CD14-positive monocyte (primary cell): ENCODE measurements at regions not wholly inside any gene's neighbourhood (a gene's known extent, or its start where the extent isn't known, plus 50 kb on each side); places are given as distances from the start of the nearest gene placed in this dataset.
"Not testable (repeated sequence)": the region's sequence is repeated elsewhere in the genome, so short reads cannot be mapped to it uniquely, and the experiment has no call there.

Source experiments
- DNase-seq, 3 donors: peaks; one replicate each; pipeline ENCODE4 v3.0.0-alpha.2; 2011 to 2022
- H2AFZ ChIP-seq: 2 replicates; pipeline ENCODE4 v1.6.0; 2012; ENCODE audit warnings: mild to moderate bottlenecking, low read depth, low read length, inconsistent platforms; ENCODE audit not compliant: insufficient read depth, poor library complexity, severe bottlenecking
- H3K27ac ChIP-seq, 2 donors: 1 replicate in 1 of 2; 2 replicates in 1 of 2; pipeline ENCODE4 v1.5.1; 2012 to 2013; ENCODE audit warnings: low read length in 2 of 2, control low read depth in 1 of 2, inconsistent platforms in 1 of 2, low read depth in 1 of 2, mild to moderate bottlenecking in 1 of 2
- H3K27me3 ChIP-seq, 2 donors: one replicate each; pipeline versions ENCODE4 v1.6.0 to v1.6.1; 2011 to 2013; ENCODE audit warnings: low read length in 2 of 2; ENCODE audit not compliant: control insufficient read depth in 2 of 2, insufficient read depth in 2 of 2
- H3K36me3 ChIP-seq, 2 donors: replicated peaks in 1 of 2; 1 replicate in 1 of 2; 2 replicates in 1 of 2; pipeline versions ENCODE4 v1.5.1 to v1.6.1; 2012 to 2013; ENCODE audit warnings: low read length in 2 of 2, control low read depth in 1 of 2, inconsistent platforms in 1 of 2, mild to moderate bottlenecking in 1 of 2; ENCODE audit not compliant: insufficient read depth in 2 of 2, control insufficient read depth in 1 of 2
- H3K4me1 ChIP-seq, 2 donors: 1 replicate in 1 of 2; 2 replicates in 1 of 2; pipeline versions ENCODE4 v1.5.1 to v1.6.1; 2012 to 2013; ENCODE audit warnings: low read length in 2 of 2, control low read depth in 1 of 2, inconsistent platforms in 1 of 2, mild to moderate bottlenecking in 1 of 2, moderate library complexity in 1 of 2; ENCODE audit not compliant: insufficient read depth in 2 of 2, control insufficient read depth in 1 of 2
- H3K4me2 ChIP-seq: replicated peaks from 2 replicates; pipeline ENCODE3; 2012; ENCODE audit warnings: low read length, moderate library complexity, mild to moderate bottlenecking; ENCODE audit not compliant: poor library complexity, severe bottlenecking; ENCODE audit errors: extremely low read depth
- H3K4me3 ChIP-seq, 3 experiments: fragments of 200-600 bp in 1 of 3; sonication (generic) in 1 of 3; replicated peaks in 1 of 3; 1 replicate in 2 of 3; 2 replicates in 1 of 3; pipeline ENCODE4 v1.5.1; 2011 to 2013; ENCODE audit warnings: low read length in 3 of 3, mild to moderate bottlenecking in 3 of 3, control low read depth in 2 of 3, low read depth in 2 of 3, inconsistent platforms in 1 of 3, moderate library complexity in 1 of 3
- H3K79me2 ChIP-seq: 2 replicates; pipeline ENCODE4 v1.6.0; 2012; ENCODE audit warnings: mild to moderate bottlenecking, control low read depth, inconsistent platforms, low read length, moderate library complexity; ENCODE audit not compliant: insufficient read depth
- H3K9ac ChIP-seq: 2 replicates; pipeline ENCODE4 v1.6.0; 2017; ENCODE audit warnings: low read length, mild to moderate bottlenecking; ENCODE audit not compliant: insufficient read depth, poor library complexity, severe bottlenecking
- H3K9me3 ChIP-seq, 2 donors: replicated peaks in 1 of 2; 1 replicate in 1 of 2; 2 replicates in 1 of 2; pipeline versions ENCODE4 v1.5.1 to v1.6.1; 2012 to 2013; ENCODE audit warnings: low read length in 2 of 2, control low read depth in 1 of 2; ENCODE audit not compliant: control insufficient read depth in 1 of 2, insufficient read depth in 1 of 2
- H4K20me1 ChIP-seq: 2 replicates; pipeline ENCODE4 v1.6.0; 2012; ENCODE audit warnings: mild to moderate bottlenecking, low read length, control low read depth, moderate library complexity; ENCODE audit not compliant: insufficient read depth
- H3K27ac Mint-ChIP-seq, 7 donors: one replicate each; pipeline ENCODE4 v1.8.0; 2020; ENCODE audit warnings: mild to moderate bottlenecking in 7 of 7, mixed read lengths in 7 of 7, moderate library complexity in 6 of 7, inconsistent platforms in 2 of 7
- H3K27me3 Mint-ChIP-seq, 3 donors: one replicate each; pipeline ENCODE4 v1.8.0; 2021 to 2022; ENCODE audit warnings: low read depth in 3 of 3, mild to moderate bottlenecking in 3 of 3, mixed read lengths in 3 of 3, moderate library complexity in 3 of 3, inconsistent platforms in 1 of 3
- H3K36me3 Mint-ChIP-seq, 2 donors: one replicate each; pipeline ENCODE4 v1.8.0; 2020; ENCODE audit warnings: mixed read lengths in 2 of 2, inconsistent platforms in 1 of 2, mild to moderate bottlenecking in 1 of 2
- H3K4me1 Mint-ChIP-seq: one replicate; pipeline ENCODE4 v1.8.0; 2020; ENCODE audit warnings: mild to moderate bottlenecking, mixed read lengths
- H3K4me3 Mint-ChIP-seq, 2 donors: one replicate each; pipeline ENCODE4 v1.8.0; 2020; ENCODE audit warnings: mild to moderate bottlenecking in 2 of 2, mixed read lengths in 2 of 2, moderate library complexity in 1 of 2
- H3K9me3 Mint-ChIP-seq, 7 donors: one replicate each; pipeline ENCODE4 v1.8.0; 2020 to 2022; ENCODE audit warnings: mixed read lengths in 7 of 7, mild to moderate bottlenecking in 6 of 7, moderate library complexity in 6 of 7, inconsistent platforms in 2 of 7
- WGBS: methylation state at CpG from one replicate; pipeline ENCODE4 v1.1.5; 2013; ENCODE audit warnings: missing lambda C conversion rate; ENCODE audit not compliant: insufficient coverage; 5-methylcytosine and 5-hydroxymethylcytosine counted together
- intact Hi-C, 2 donors: fragments of 100-400 bp; cut with micrococcal nuclease; formaldehyde crosslinking; loops; one replicate each; pipeline versions ENCODE4 v1.15.0 to v1.15.1; 2023
- TF ChIP-seq, protein P1 (sequence below): fragments of 200-600 bp; IDR thresholded peaks from one replicate; pipeline ENCODE4 v1.8.0; 2022; ENCODE audit warnings: antibody characterized with exemption, mild to moderate bottlenecking

GRCh38 chr17:31677036-31677435, 182.0 kb downstream of the COPRS start:
- Mint-ChIP-seq H3K9me3 (peaks cover 0 to 6% (median 0%) of the 10 kb centered on the region in 7 donors), H3K36me3 (no peaks in the 10 kb centered on the region), H3K4me3 (no peak overlapping the region), H3K27me3 (peaks cover 9 to 26% (median 12%) of the 10 kb centered on the region in 3 donors), H3K4me1 (peaks cover 12% of the 10 kb centered on the region), H3K27ac (peak overlapping the region in 1 of 7 donors; percentile 17)
- no peak overlapping the region for H3K27ac ChIP-seq
- H3K79me2 ChIP-seq: no peaks in the 10 kb centered on the region
- TF ChIP-seq, protein P1, sequence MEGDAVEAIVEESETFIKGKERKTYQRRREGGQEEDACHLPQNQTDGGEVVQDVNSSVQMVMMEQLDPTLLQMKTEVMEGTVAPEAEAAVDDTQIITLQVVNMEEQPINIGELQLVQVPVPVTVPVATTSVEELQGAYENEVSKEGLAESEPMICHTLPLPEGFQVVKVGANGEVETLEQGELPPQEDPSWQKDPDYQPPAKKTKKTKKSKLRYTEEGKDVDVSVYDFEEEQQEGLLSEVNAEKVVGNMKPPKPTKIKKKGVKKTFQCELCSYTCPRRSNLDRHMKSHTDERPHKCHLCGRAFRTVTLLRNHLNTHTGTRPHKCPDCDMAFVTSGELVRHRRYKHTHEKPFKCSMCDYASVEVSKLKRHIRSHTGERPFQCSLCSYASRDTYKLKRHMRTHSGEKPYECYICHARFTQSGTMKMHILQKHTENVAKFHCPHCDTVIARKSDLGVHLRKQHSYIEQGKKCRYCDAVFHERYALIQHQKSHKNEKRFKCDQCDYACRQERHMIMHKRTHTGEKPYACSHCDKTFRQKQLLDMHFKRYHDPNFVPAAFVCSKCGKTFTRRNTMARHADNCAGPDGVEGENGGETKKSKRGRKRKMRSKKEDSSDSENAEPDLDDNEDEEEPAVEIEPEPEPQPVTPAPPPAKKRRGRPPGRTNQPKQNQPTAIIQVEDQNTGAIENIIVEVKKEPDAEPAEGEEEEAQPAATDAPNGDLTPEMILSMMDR: no peak
- intact Hi-C loops: no loop called here
- peaks cover 0 to 2% of the 10 kb centered on the region in 2 donors for H3K27me3 ChIP-seq
- no peaks in the 10 kb centered on the region for H3K9me3 ChIP-seq
- H3K4me3 ChIP-seq: no peak overlapping the region
- WGBS: 75% methylated on average over 1 of the region's 4 CpGs
- no peaks in the 10 kb centered on the region for H4K20me1 ChIP-seq
- H2AFZ ChIP-seq: no peak overlapping the region
- H3K9ac ChIP-seq: no peak overlapping the region
- H3K4me2 ChIP-seq: no peak overlapping the region
- no peaks in the 10 kb centered on the region for H3K36me3 ChIP-seq
- no peak for DNase-seq
- H3K4me1 ChIP-seq: peaks cover 10 to 11% of the 10 kb centered on the region in 2 donors

DNA sequence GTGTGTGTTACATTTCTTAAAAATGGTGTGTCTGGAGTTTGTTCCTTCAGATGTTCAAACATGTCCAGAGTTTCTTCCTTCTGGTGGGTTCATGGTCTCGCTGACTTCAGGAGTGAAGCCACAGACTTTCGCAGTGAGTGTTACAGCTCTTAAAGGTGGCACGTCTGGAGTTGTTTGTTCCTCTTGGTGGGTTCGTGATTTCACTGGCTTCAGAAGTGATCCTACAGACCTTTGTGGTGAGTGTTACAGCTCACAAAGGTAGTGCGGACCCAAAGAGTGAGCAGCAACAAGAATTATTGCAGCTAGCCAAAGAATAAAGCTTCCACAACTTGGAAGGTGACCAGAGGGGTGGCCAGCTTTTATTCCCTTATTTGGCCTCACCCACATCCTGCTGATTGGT, 183.7 kb downstream of the COPRS start:
- H3K27me3 Mint-ChIP-seq: peaks cover 5 to 19% (median 8%) of the 10 kb centered on the region in 3 donors
- WGBS: 0% methylated on average over 1 of the region's 5 CpGs
- not testable (repeated sequence) for H3K27me3 ChIP-seq

More for the DNA sequence above, 183.7 kb downstream of the COPRS start:
- H3K4me3 ChIP-seq, H3K36me3 ChIP-seq, H3K4me2 ChIP-seq, H4K20me1 ChIP-seq, DNase-seq, H3K9ac ChIP-seq, H3K27ac ChIP-seq, H3K4me3 Mint-ChIP-seq, H3K9me3 ChIP-seq, H2AFZ ChIP-seq, H3K79me2 ChIP-seq, H3K27ac Mint-ChIP-seq, intact Hi-C loops, H3K36me3 Mint-ChIP-seq: not testable (repeated sequence)
- H3K4me1 ChIP-seq: peaks cover 8 to 11% of the 10 kb centered on the region in 2 donors
- peaks cover 0 to 13% (median 4%) of the 10 kb centered on the region in 7 donors for H3K9me3 Mint-ChIP-seq
- H3K4me1 Mint-ChIP-seq: peaks cover 11% of the 10 kb centered on the region
